ENCODE measurements at regions not wholly inside any gene's neighbourhood (a gene's known extent, or its start where the extent isn't known, plus 50 kb on each side); places are given as distances from the start of the nearest gene placed in this dataset.

DNA sequence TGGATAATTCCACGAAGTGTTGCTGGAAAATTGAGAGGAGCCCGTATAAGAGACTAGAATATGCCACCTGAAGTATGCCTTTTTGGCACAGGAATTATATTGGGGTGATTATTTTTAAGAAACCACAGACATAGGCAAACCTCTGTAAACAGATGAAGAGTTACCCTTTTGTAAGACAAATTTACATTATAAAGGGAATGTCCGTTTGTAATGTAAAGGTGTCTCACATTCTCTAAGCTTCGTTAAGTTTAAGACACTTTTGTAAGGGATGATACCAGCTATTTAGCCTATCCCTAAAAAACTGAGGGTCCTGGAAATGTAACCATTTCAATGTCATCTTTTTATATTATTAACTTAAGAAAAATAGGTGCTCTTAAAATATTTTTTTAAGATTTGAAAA is 432.8 kb upstream of the SYT4 start:
- H3K9me3 ChIP-seq (ENCODE audit: control insufficient read depth, insufficient read depth, low read depth, low read length) = no peaks in the 10 kb centered on the region
- H3K4me1 ChIP-seq (ENCODE audit: control insufficient read depth, insufficient read depth, low read length) = peaks cover 30% of the 10 kb centered on the region

DNA sequence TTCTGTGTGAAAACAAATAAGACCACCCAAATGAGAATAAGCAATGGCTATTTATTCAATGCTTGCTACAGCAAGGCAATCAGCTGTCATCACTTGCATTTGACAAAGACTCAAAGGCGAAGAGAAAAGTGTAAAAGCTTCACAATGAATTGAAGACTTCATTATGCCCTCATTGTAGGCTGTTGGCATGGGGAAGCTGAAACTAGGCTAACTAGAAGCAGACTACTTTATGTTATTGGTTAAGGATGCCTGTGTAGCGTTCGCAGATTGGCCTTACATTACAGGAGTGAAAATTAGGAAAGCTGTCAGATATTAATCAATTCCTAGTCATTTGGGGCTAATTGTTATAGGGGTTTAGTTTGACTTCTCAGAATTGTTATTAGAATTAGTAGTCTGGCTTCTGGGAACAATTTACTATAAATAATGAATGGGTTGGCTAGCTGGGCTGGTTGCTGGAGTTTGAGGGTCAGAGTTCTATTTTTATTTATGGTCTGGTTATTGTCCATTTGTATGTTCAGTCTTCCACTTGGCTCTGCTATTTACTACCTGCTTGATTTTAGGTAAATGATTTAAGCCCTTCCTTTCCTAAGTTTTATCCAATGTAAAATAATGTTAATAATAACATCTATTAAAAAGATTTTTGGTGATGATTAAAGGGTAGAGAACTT is 437.2 kb upstream of the SYT4 start:
- Histone ChIP-seq H3K36me3 (ENCODE audit: control insufficient read depth, insufficient read depth, low read length) (no peaks in the 10 kb centered on the region), H3K9me3 (ENCODE audit: control insufficient read depth, insufficient read depth, low read depth, low read length) (no peaks in the 10 kb centered on the region), H3K9ac (ENCODE audit: low read length) (no peak overlapping the region), H3K27me3 (ENCODE audit: control insufficient read depth, insufficient read depth, low read length) (no peaks in the 10 kb centered on the region), H3K4me1 (ENCODE audit: control insufficient read depth, insufficient read depth, low read length) (peaks cover 6% of the 10 kb centered on the region), H3K27ac (ENCODE audit: low read depth, low read length) (no peak overlapping the region), H3K4me3 (ENCODE audit: low read depth, low read length) (no peak overlapping the region)

More for the DNA sequence above, 432.8 kb upstream of the SYT4 start:
- Histone ChIP-seq H3K27me3 (ENCODE audit: control insufficient read depth, insufficient read depth, low read length) (no peaks in the 10 kb centered on the region), H3K36me3 (ENCODE audit: control insufficient read depth, insufficient read depth, low read length) (no peaks in the 10 kb centered on the region), H3K4me3 (ENCODE audit: low read depth, low read length) (peak overlapping the region; percentile 34; the same call in 1 of the 2 replicates), H3K9ac (ENCODE audit: low read length) (no peak overlapping the region), H3K27ac (ENCODE audit: low read depth, low read length) (no peak overlapping the region)

- Histone ChIP-seq H3K9ac (ENCODE audit: low read length) (no peak overlapping the region), H3K4me1 (ENCODE audit: control insufficient read depth, insufficient read depth, low read length) (no peaks in the 10 kb centered on the region; the same call in 1 of the 2 replicates), H3K27me3 (ENCODE audit: control insufficient read depth, insufficient read depth, low read length) (no peaks in the 10 kb centered on the region), H3K9me3 (ENCODE audit: control insufficient read depth, insufficient read depth, low read depth, low read length) (0 out of 2 replicates have a peak, but pooled peaks cover 2% of the 10 kb centered on the region), H3K36me3 (ENCODE audit: control insufficient read depth, insufficient read depth, low read length) (no peaks in the 10 kb centered on the region), H3K27ac (ENCODE audit: low read depth, low read length) (no peak overlapping the region), H3K4me3 (ENCODE audit: low read depth, low read length) (no peak overlapping the region)
These were observed 442.0 kb upstream of the SYT4 start for GRCh38 chr18:43719267-43719795.

DNA sequence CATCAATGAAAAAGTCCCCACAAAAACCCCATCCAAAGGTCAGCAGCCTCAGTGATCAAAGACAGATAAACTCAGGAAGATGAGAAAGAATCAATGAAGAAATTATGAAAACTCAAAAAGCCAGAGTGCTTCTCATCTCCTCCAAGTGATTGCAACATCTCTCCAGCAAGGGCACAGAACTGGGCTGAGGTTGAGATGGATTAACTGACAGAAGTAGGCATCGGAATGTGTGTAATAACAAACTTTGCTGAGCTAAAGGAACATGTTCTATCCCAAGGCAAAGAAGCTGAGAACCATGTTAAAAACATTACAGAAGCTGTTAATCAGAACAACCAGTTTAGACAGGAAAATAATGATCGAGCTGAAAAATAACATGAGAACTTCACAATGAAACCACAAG is 442.8 kb upstream of the SYT4 start:
- Histone ChIP-seq H3K4me3 (ENCODE audit: low read depth, low read length) (no peak overlapping the region), H3K9me3 (ENCODE audit: control insufficient read depth, insufficient read depth, low read depth, low read length) (peaks cover 7% of the 10 kb centered on the region; the same call in 1 of the 2 replicates), H3K4me1 (ENCODE audit: control insufficient read depth, insufficient read depth, low read length) (no peaks in the 10 kb centered on the region; the same call in 1 of the 2 replicates), H3K9ac (ENCODE audit: low read length) (no peak overlapping the region), H3K27me3 (ENCODE audit: control insufficient read depth, insufficient read depth, low read length) (no peaks in the 10 kb centered on the region), H3K27ac (ENCODE audit: low read depth, low read length) (no peak overlapping the region), H3K36me3 (ENCODE audit: control insufficient read depth, insufficient read depth, low read length) (no peaks in the 10 kb centered on the region)

DNA sequence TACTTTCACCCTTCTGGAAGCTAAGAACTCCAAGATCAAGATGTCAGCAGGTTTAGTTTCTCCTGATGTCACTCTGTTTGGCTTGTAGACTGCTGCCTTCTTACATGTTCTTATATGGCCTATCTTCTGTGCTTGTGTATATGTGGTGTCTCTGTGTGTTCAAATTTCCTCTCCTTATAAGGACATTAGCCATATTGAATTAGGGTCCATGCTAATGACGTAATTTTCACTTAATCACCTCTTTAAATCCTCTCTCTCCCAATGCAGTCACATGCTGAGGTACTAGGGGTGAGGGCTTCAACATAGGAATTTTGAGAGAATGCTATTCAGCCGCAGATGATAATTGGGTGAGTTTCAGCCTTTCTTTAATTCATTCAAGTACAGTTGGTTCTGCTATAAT is 458.3 kb upstream of the SYT4 start:
- Histone ChIP-seq H3K9ac (ENCODE audit: low read length) (no peak overlapping the region), H3K4me1 (ENCODE audit: control insufficient read depth, insufficient read depth, low read length) (no peaks in the 10 kb centered on the region), H3K4me3 (ENCODE audit: low read depth, low read length) (no peak overlapping the region), H3K36me3 (ENCODE audit: control insufficient read depth, insufficient read depth, low read length) (no peaks in the 10 kb centered on the region), H3K27ac (ENCODE audit: low read depth, low read length) (no peak overlapping the region), H3K9me3 (ENCODE audit: control insufficient read depth, insufficient read depth, low read depth, low read length) (no peaks in the 10 kb centered on the region; the same call in 1 of the 2 replicates), H3K27me3 (ENCODE audit: control insufficient read depth, insufficient read depth, low read length) (no peaks in the 10 kb centered on the region)

GRCh38 chr18:43744960-43745745 is 467.9 kb upstream of the SYT4 start:
- Histone ChIP-seq H3K27me3 (ENCODE audit: control insufficient read depth, insufficient read depth, low read length) (no peaks in the 10 kb centered on the region), H3K4me1 (ENCODE audit: control insufficient read depth, insufficient read depth, low read length) (no peaks in the 10 kb centered on the region), H3K9ac (ENCODE audit: low read length) (no peak overlapping the region), H3K27ac (ENCODE audit: low read depth, low read length) (no peak overlapping the region), H3K9me3 (ENCODE audit: control insufficient read depth, insufficient read depth, low read depth, low read length) (peaks cover 15% of the 10 kb centered on the region; the same call in 1 of the 2 replicates), H3K36me3 (ENCODE audit: control insufficient read depth, insufficient read depth, low read length) (no peaks in the 10 kb centered on the region), H3K4me3 (ENCODE audit: low read depth, low read length) (no peak overlapping the region)

- Histone ChIP-seq H3K27ac (ENCODE audit: low read depth, low read length) (no peak overlapping the region), H3K4me1 (ENCODE audit: control insufficient read depth, insufficient read depth, low read length) (no peaks in the 10 kb centered on the region), H3K9me3 (ENCODE audit: control insufficient read depth, insufficient read depth, low read depth, low read length) (peaks cover 7% of the 10 kb centered on the region; the same call in 1 of the 2 replicates)
These were observed 473.9 kb upstream of the SYT4 start for GRCh38 chr18:43751203-43751602.

DNA sequence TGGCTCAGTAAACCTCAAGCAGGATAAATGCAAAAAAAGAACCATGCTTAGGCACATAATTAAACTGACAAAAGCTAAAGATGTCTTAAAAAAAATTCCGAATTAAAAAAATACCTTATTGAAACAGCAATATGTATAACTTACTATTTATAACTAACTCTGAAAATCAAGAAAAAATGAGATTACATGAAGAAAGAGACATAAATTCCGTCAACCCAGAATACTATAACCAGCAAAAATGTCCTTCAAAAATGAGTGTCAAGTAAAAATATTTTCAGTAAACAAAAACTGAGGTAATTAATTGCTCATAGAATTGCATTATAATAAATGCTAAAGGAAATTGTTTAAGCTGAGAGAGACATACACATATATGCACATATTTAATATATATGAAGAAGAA is 474.5 kb upstream of the SYT4 start:
- no peaks in the 10 kb centered on the region for H3K36me3 ChIP-seq (ENCODE audit: control insufficient read depth, insufficient read depth, low read length)
- no peak overlapping the region for H3K27ac ChIP-seq (ENCODE audit: low read depth, low read length)
- H3K4me1 ChIP-seq (ENCODE audit: control insufficient read depth, insufficient read depth, low read length) = no peaks in the 10 kb centered on the region
- peaks cover 7% of the 10 kb centered on the region; the same call in 1 of the 2 replicates for H3K9me3 ChIP-seq (ENCODE audit: control insufficient read depth, insufficient read depth, low read depth, low read length)
- no peak overlapping the region for H3K4me3 ChIP-seq (ENCODE audit: low read depth, low read length)
- no peaks in the 10 kb centered on the region for H3K27me3 ChIP-seq (ENCODE audit: control insufficient read depth, insufficient read depth, low read length)
- H3K9ac ChIP-seq (ENCODE audit: low read length) = no peak overlapping the region

More at GRCh38 chr18:43751203-43751602, 473.9 kb upstream of the SYT4 start:
- no peaks in the 10 kb centered on the region for H3K36me3 ChIP-seq (ENCODE audit: control insufficient read depth, insufficient read depth, low read length)
- H3K27me3 ChIP-seq (ENCODE audit: control insufficient read depth, insufficient read depth, low read length) = no peaks in the 10 kb centered on the region
- no peak overlapping the region for H3K9ac ChIP-seq (ENCODE audit: low read length)
- H3K4me3 ChIP-seq (ENCODE audit: low read depth, low read length) = no peak overlapping the region

DNA sequence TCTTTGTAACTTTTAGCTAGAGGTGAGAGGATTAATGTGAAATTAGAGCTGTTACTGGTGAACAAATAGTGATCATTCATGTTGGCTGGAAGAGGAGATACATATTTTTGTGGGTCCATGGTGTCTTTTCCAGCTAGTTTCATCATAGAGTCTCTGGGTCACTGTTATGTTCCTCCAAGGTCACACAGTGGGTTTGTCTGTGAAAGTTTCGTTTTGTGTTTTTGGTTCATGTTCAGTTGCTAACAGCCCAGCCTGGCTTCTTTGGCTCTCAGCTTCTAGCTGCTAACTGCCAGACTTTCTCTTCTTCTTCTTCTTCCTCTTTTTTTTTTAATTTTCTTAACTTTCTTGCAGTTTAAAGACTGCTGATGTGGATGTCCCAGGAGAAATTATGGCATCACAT is 480.0 kb upstream of the SYT4 start:
- Histone ChIP-seq H3K9me3 (ENCODE audit: control insufficient read depth, insufficient read depth, low read depth, low read length) (no peaks in the 10 kb centered on the region), H3K36me3 (ENCODE audit: control insufficient read depth, insufficient read depth, low read length) (no peaks in the 10 kb centered on the region), H3K4me3 (ENCODE audit: low read depth, low read length) (no peak overlapping the region), H3K27ac (ENCODE audit: low read depth, low read length) (no peak overlapping the region), H3K27me3 (ENCODE audit: control insufficient read depth, insufficient read depth, low read length) (no peaks in the 10 kb centered on the region), H3K4me1 (ENCODE audit: control insufficient read depth, insufficient read depth, low read length) (peaks cover 32% of the 10 kb centered on the region), H3K9ac (ENCODE audit: low read length) (no peak overlapping the region)

- Histone ChIP-seq H3K9ac (ENCODE audit: low read length) (no peak overlapping the region), H3K36me3 (ENCODE audit: control insufficient read depth, insufficient read depth, low read length) (no peaks in the 10 kb centered on the region), H3K27ac (ENCODE audit: low read depth, low read length) (no peak overlapping the region; the same call in 1 of the 2 replicates), H3K4me1 (ENCODE audit: control insufficient read depth, insufficient read depth, low read length) (peaks cover 32% of the 10 kb centered on the region), H3K4me3 (ENCODE audit: low read depth, low read length) (no peak overlapping the region), H3K27me3 (ENCODE audit: control insufficient read depth, insufficient read depth, low read length) (no peaks in the 10 kb centered on the region), H3K9me3 (ENCODE audit: control insufficient read depth, insufficient read depth, low read depth, low read length) (no peaks in the 10 kb centered on the region; the same call in 1 of the 2 replicates)
These were observed 481.4 kb upstream of the SYT4 start for GRCh38 chr18:43758734-43759133.

- H3K27ac ChIP-seq (ENCODE audit: low read depth, low read length) = peak overlapping the region; percentile 72
- H3K4me3 ChIP-seq (ENCODE audit: low read depth, low read length) = no peak overlapping the region
- peaks cover 32% of the 10 kb centered on the region for H3K4me1 ChIP-seq (ENCODE audit: control insufficient read depth, insufficient read depth, low read length)
- H3K9ac ChIP-seq (ENCODE audit: low read length) = peak overlapping the region; percentile 23
- H3K9me3 ChIP-seq (ENCODE audit: control insufficient read depth, insufficient read depth, low read depth, low read length) = peaks cover 7% of the 10 kb centered on the region
- no peaks in the 10 kb centered on the region for H3K27me3 ChIP-seq (ENCODE audit: control insufficient read depth, insufficient read depth, low read length)
- no peaks in the 10 kb centered on the region for H3K36me3 ChIP-seq (ENCODE audit: control insufficient read depth, insufficient read depth, low read length)
These were observed 482.7 kb upstream of the SYT4 start for GRCh38 chr18:43760010-43760409.
